HG02943 (cell line): ENCODE measurements at regions not wholly inside any gene's neighbourhood (a gene's known extent, or its start where the extent isn't known, plus 50 kb on each side); places are given as distances from the start of the nearest gene placed in this dataset.
"Not testable (repeated sequence)": the region's sequence is repeated elsewhere in the genome, so short reads cannot be mapped to it uniquely, and the experiment has no call there.

Experiments
- ATAC-seq: cut with Tn5 transposase; IDR thresholded peaks from one replicate; pipeline ENCODE4 v1.9.1; 2021; ENCODE audit warnings: mild to moderate bottlenecking, low read depth, moderate library complexity; ENCODE audit not compliant: unreplicated experiment

DNA sequence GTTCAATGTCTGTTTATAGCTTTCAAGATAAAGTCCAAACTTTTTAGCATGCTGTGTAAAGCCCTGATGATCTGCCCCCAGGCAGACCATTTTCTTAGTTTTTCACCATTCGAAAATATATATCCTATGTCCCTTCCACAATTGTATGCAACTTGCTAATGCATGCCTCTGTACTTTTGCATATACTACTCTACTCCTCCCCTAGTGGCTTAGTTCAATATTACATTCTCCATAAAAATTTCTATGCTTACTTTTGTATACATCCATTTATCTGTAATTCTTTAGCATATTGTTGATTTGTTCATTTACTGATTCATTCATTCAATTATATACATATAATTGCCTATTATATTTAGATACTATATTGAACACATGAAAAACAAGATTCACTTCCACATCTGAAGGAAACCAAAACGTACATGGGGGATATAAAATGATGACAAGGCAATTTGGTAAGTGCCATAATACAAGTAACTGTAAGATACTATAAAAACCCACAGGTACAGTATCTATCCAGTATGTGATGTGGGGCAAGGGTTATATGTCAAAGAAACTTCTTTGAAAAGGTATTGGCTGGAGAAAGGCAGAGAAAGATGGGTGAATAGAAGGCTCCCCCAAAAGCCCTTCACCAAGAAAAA lies 902.5 kb downstream of the FAM133A start:
- ATAC-seq = no peak

DNA sequence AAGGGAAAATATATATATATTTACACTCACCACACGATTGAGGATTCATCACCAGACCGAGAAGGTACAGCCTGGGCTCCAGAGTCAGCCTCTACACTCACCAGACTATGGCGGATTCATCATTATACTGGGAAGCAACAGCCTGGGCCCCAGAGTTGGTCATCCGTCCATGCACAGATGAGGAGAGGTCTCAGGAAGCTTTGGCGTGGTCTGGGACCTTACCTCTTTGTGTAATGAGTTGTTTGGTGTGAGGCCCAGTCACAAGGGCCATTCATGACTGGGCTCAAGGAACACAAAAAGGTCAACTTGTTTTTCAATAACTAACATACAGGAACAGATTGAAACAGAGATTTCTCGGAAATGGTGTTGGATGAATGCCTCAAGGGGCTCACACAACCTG lies 926.1 kb downstream of the FAM133A start:
- no peak for ATAC-seq

DNA sequence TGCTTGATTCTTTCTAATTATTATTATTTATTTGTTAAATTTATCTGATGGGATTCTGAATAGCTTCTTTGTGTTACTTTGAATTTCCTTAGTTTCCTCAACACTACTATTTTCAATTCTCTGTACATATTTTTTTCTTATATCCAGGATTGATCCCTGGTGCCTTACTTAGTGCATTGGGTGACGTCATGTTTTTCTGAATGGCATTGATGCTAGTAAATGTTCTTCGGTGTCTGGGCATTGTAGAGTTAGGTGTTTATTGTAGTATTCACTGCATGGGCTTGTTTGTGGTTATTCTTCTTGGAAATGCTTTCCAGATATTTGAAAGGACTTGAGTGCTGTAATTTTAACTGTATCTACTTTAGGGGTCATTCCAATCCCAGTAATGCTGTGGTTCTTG lies 938.1 kb downstream of the FAM133A start:
- no peak for ATAC-seq

- no peak for ATAC-seq
These were observed 959.2 kb downstream of the FAM133A start for GRCh38 chrX:94633237-94633636.

DNA sequence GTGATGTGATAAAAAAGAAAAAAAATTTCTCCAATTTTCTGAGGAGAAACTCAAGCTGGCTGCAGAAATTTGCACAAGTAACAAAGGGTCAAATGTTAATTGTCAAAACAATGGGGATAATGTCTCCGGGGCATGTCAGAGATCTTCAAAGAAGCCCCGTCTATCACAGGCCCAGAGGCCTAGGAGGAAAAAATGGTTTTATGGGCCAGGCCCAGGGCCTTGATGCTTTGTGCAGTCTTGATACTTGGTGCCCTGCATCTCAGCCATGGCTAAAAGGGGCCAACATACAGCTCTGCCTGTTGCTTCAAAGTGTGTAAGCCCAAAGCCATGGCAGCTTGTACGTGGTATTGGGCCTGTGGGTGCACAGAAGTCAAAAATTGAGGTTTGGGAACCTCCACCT lies 961.0 kb downstream of the FAM133A start:
- no peak for ATAC-seq

DNA sequence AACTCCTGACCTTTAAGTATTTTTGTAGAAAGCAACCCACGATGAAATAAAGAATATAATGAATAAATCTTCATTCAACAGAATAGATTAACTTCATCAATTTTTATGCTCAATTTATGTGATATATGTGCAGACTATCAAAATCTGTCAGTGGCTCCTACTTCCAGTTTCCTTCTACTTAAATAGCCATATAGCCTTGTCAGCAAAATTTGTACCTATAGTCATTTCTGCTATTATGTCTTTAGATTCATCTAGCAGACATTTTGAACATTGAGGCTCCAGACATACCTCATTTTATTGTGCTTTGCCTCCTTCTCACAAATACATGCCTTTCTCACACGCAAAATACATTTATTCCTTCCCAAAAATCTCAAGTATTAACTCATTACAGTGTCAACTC lies 971.7 kb downstream of the FAM133A start:
- no peak for ATAC-seq

GRCh38 chrX:94655180-94655579 lies 981.2 kb downstream of the FAM133A start:
- ATAC-seq = no peak

DNA sequence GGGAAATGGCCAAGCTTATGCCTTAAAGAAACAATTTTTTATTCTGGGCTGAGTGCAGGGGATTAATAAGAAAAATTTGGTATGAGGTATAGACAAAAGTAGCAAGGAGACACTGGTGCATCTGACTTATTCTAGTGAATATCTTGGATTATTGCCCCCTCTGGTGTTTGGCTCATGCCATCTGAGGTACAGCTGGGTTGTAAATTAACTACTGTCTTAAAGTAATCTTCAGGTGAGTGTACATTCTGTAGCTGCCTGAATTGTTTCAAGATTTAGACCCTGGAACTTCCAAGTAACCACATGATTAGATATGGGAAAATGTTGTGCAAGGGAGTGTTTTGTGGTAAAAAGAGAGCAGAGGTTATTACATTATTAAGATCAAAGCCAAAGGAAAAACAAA lies 988.7 kb downstream of the FAM133A start:
- ATAC-seq = no peak

DNA sequence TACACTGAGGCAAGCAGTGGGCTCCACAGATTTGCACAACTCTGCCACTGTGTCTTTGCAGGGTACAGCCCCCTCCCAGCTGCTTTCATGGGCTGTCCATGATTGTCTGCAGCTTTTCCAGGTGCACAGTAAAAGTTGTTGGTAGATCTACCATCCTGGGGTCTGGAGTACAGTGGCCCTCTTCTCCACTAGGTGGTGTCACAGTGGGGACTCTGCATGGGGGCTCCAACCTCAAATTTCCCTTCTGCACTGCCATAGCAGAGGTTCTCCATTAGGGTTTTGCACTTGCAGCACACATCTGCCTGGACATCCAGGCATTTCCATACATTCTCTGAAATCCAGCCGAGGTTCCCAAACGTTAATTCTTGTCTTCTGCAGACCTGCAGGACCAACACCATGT lies 1002.3 kb downstream of the FAM133A start:
- ATAC-seq = no peak

DNA sequence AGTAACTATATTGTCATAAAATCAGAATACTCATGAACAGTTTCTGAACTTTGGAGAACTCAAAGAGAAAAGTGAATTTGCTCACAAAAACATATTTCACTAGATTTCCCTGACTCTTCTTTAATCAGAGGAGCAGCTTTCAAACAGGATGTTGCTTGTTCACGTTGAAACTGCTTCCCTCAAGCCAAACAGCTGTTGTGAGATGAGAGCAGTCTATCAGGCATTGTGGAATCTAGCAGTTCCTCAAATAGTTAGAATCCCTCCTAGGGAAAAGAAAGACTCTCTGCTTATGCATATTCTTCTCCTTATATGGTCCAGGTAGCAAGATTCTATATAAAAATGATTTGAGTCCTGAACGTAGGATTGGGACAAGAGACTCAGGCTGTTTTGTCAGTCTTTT lies 1012.1 kb downstream of the FAM133A start:
- ATAC-seq = no peak

- no peak for ATAC-seq
These were observed 1021.9 kb downstream of the FAM133A start for GRCh38 chrX:94695910-94696309.

DNA sequence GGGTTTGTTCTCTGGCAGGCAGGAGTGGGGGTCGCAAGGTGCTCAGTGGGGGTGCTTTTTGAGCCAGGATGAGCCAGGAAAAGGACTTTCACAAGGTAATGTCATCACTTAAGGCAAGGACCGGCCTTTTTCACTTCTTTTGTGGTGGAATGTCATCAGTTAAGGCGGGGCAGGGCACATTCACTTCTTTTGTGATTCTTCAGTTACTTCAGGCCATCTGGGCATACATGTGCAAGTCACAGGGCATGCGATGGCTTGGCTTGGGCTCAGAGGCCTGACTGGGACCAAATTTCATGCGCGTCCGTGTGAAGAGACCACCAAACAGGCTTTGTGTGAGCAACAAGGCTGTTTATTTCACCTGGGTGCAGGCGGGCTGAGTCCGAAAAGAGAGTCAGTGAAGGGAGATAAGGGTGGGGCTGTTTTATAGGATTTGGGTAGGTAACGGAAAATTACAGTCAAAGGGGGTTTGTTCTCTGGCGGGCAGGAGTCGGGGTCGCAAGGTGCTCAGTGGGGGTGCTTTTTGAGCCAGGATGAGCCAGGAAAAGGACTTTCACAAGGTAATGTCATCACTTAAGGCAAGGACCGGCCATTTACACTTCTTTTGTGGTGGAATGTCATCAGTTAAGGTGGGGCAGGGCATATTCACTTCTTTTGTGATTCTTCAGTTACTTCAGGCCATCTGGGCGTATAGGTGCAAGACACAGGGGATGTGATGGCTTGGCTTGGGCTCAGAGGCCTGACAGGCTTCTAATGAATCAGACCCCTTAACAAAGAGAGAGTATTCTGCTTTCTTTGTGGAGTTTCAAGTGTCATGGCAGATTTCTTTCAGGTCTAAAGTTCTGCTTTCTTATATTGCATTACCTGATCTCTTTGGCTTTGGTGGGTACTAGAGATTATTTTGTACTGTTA lies 1030.6 kb downstream of the FAM133A start:
- not testable (repeated sequence) for ATAC-seq

DNA sequence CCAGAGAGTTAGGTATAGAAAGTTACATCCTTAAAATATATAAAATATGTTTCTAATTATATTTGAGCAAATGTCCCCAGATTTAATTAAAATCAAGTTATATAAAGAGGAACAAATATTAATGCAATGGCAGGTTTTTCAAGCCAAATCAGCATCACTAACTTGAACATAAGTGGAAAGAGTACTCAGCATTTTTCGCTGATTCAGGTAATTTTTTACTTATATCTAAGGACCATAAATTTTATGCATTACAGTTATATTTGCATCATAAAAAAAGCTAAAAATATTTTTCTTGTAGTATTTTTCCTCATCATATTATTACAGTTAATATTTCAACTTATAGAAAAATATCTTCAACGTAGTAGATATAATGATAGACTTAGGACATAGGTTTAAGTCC lies 1047.4 kb downstream of the FAM133A start:
- ATAC-seq = no peak

DNA sequence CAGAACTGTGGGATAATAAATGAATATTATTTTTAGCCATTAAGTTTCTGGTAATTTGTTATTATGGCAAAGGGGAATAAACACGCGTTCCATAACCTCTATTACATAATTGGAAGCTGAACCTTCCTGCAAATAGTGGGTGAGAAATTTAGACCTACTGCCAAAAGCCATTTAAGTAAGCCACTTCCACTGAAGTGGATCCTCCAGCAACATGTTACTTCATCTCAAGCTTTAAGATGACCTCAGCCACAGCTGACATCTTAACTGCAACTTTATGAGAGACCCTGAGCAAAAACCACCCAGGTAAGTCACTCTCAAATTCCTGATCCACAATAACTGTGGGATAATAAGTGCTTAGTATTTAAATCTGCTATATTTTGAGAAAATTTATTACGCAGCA lies 1048.6 kb downstream of the FAM133A start:
- no peak for ATAC-seq

DNA sequence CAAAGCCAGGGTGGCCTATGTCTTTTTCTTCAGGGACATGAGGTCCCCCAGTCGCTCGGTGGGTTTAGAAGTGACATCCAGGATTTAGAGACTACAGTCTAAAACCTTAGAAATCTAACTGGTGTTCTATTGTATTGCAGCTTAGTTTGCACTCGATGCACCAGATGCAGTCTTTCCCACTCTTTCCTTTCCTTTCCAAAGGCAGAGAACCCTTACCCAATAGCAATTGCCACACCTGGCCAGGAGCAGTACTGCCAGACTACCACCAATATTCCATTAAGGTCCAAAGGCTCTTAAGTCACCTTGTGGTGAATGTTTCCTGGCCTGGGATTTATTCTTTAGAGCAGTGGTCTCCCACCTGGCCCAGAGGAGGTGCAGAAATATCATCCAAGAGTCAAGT lies 1068.8 kb downstream of the FAM133A start:
- no peak for ATAC-seq

DNA sequence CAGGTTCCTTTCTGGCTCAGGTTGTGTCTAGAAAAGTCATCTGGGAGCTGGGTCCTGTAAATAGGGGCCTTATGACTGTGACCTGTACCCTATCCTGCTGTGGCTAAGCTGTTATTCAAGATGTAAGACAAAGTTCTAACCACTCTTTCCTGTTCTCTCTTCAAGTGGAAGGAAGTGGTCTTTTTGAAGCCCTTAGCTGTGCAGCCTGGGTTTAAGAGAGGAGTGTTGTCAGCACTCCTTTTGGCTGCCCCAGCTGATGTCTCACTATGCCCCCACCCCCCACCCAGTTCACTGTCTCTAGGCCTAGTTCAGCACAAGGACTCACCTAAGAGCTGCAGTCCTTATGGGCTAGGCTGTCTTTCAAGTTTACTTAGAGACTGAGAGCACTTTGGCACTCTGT lies 1069.5 kb downstream of the FAM133A start:
- ATAC-seq = no peak

DNA sequence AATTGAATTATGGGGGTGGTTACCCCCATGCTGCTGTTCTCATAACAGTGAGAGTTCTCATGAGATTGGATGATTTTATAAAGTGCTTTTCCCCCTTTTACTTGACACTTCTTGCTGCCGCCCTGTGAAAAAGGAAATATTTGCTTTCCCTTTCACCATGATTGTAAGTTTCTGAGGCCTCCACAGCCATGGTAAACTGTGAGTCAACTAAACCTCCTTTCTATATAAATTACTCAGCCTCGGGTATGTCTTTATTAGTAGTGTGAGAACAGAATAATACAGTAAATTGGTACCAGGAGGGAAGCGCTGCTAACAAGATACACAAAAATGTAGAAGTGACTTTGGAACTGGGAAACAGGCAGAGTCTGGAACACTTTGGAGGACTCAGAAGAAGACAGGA lies 1070.8 kb downstream of the FAM133A start:
- no peak for ATAC-seq

DNA sequence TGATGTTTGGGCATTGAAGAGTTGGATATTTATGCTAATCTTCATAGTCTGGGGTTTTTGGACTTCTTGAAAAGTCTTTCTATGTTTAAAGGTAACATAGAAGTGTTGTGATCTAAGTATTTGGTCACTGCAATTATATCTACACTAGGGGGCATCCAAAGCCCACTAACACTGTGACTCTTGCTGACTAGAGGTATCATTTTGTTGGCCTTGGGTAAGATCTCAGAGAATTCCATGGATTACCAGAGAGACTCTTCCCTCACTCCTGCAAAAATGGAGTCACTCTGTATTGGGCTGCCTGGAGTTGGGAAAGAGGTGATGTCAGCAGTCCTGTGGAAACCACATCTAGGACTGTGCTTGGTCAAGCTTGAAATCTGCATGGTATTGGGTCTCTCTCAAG lies 1077.6 kb downstream of the FAM133A start:
- no peak for ATAC-seq

GRCh38 chrX:94752434-94753169 lies 1078.6 kb downstream of the FAM133A start:
- ATAC-seq = no peak

- no peak for ATAC-seq
These were observed 1084.1 kb downstream of the FAM133A start for GRCh38 chrX:94758130-94758529.

GRCh38 chrX:94775640-94776039 lies 1101.6 kb downstream of the FAM133A start:
- ATAC-seq = no peak
